CD4-positive, alpha-beta T cell treated with Interleukin-10 for 1 hour (primary cell): ENCODE measurements at regions not wholly inside any gene's neighbourhood (a gene's known extent, or its start where the extent isn't known, plus 50 kb on each side); places are given as distances from the start of the nearest gene placed in this dataset.

Experiments used
- DNase-seq: peaks from one replicate; pipeline ENCODE4 v3.0.0-alpha.2; 2020

GRCh38 chr11:81089242-81089641, 1644.4 kb downstream of the FAM181B start:
- DNase-seq: no peak

- no peak for DNase-seq
Observed at GRCh38 chr11:81080476-81080875, 1639.6 kb upstream of the TENM4 start.

GRCh38 chr11:81072273-81072672, 1631.4 kb upstream of the TENM4 start:
- DNase-seq: no peak

- DNase-seq: no peak
Observed at GRCh38 chr11:81071606-81072005, 1630.8 kb upstream of the TENM4 start.

GRCh38 chr11:81070948-81071347, 1630.1 kb upstream of the TENM4 start:
- no peak for DNase-seq

- no peak for DNase-seq
Observed at GRCh38 chr11:81059356-81059755, 1618.5 kb upstream of the TENM4 start.

- no peak for DNase-seq
Observed at GRCh38 chr11:81052344-81053158, 1611.7 kb upstream of the TENM4 start.

GRCh38 chr11:81039916-81040524, 1599.2 kb upstream of the TENM4 start:
- DNase-seq: no peak

GRCh38 chr11:81036168-81036870, 1595.5 kb upstream of the TENM4 start:
- DNase-seq: no peak

- no peak for DNase-seq
Observed at GRCh38 chr11:81033779-81034540, 1593.1 kb upstream of the TENM4 start.

GRCh38 chr11:81032906-81033305, 1592.1 kb upstream of the TENM4 start:
- DNase-seq: no peak

GRCh38 chr11:81030186-81030585, 1589.4 kb upstream of the TENM4 start:
- DNase-seq: no peak

- DNase-seq: no peak
Observed at GRCh38 chr11:81026032-81026431, 1585.2 kb upstream of the TENM4 start.

- DNase-seq: no peak
Observed at GRCh38 chr11:81022057-81022456, 1581.2 kb upstream of the TENM4 start.

GRCh38 chr11:81010631-81011030, 1569.8 kb upstream of the TENM4 start:
- DNase-seq: no peak

GRCh38 chr11:81007046-81007445, 1566.2 kb upstream of the TENM4 start:
- no peak for DNase-seq

- no peak for DNase-seq
Observed at GRCh38 chr11:81005595-81005994, 1564.8 kb upstream of the TENM4 start.

GRCh38 chr11:81004576-81004975, 1563.7 kb upstream of the TENM4 start:
- DNase-seq: no peak

- no peak for DNase-seq
Observed at GRCh38 chr11:81002374-81002773, 1561.5 kb upstream of the TENM4 start.

- DNase-seq: no peak
Observed at GRCh38 chr11:81000735-81001134, 1559.9 kb upstream of the TENM4 start.

- DNase-seq: no peak
Observed at GRCh38 chr11:81000334-81000733, 1559.5 kb upstream of the TENM4 start.

GRCh38 chr11:80995523-80995922, 1554.7 kb upstream of the TENM4 start:
- no peak for DNase-seq

GRCh38 chr11:80993536-80993935, 1552.7 kb upstream of the TENM4 start:
- no peak for DNase-seq
